NCI-H1694 (cell line): ENCODE measurements at regions not wholly inside any gene's neighbourhood (a gene's known extent, or its start where the extent isn't known, plus 50 kb on each side); places are given as distances from the start of the nearest gene placed in this dataset.
"Not testable (repeated sequence)": the region's sequence is repeated elsewhere in the genome, so short reads cannot be mapped to it uniquely, and the experiment has no call there.

ENCODE experiments used
- DNase-seq: peaks from one replicate; lab custom pipeline; 2025; lab: John Stamatoyannopoulos, UW

- not testable (repeated sequence) for DNase-seq
Observed at GRCh38 chr15:75763635-75764600, 51.3 kb upstream of the CSPG4 start.

GRCh38 chr15:75763137-75763611 lies 50.5 kb upstream of the CSPG4 start:
- no peak for DNase-seq
